ENCODE measurements at regions not wholly inside any gene's neighbourhood (a gene's known extent, or its start where the extent isn't known, plus 50 kb on each side); places are given as distances from the start of the nearest gene placed in this dataset.
"Not testable (repeated sequence)": the region's sequence is repeated elsewhere in the genome, so short reads cannot be mapped to it uniquely, and the experiment has no call there.

- not testable (repeated sequence) for DNase-seq
These were observed 113.8 kb downstream of the GGTLC2 start for GRCh38 chr22:22758101-22758807.

- no peak for DNase-seq
These were observed 115.0 kb downstream of the GGTLC2 start for GRCh38 chr22:22759371-22759770.

- no peak for DNase-seq
These were observed 115.6 kb downstream of the GGTLC2 start for GRCh38 chr22:22759889-22760546.

DNA sequence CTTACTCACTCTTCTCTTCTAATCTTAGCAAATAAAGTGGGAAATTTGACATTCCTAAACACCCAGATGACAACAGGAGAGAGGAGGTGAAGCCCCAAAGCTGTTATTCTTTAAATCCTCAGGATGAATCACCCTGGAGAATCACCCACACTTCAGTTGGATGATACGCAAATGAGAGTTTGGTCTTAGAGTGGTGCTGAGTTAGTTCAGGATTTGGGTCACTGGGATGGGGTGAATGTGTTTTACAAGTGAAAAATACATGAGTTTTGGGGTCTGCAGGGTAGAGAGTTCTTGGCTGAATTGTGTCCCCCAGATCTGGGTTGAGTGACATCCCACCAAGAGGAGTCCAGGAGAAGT lies 117.2 kb downstream of the GGTLC2 start:
- no peak for DNase-seq

DNA sequence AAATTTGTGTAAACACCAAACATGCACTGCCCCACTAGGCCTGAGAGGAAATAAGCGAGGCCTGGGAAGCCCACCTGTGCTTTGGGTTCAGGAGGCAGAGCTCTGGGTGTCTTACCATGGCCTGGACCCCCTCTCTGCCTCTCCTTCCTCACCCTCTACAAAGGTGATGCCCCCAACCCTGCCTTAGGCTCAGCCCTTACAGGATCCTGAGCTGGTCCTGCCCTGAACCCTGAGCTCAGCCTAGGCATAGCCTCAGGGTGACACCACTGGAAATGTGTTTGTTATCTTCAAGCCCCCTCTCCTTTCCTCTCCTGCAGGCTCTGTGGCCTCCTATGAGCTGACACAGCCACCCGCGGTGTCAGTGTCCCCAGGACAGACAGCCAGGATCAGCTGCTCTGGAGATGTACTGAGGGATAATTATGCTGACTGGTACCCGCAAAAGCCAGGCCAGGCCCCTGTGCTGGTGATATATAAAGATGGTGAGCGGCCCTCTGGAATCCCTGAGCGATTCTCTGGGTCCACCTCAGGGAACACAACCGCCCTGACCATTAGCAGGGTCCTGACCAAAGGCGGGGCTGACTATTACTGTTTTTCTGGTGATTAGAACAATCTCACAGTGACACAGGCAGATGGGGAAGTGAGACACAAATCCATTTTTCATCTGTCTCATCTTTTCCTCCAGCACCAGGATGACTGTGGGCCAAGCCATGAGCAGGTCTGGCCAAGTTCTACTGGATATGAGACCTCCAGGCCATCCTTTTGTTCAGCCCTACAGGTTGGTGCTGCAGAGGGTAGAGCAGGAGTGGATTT lies 117.8 kb downstream of the GGTLC2 start:
- no peak for DNase-seq

DNA sequence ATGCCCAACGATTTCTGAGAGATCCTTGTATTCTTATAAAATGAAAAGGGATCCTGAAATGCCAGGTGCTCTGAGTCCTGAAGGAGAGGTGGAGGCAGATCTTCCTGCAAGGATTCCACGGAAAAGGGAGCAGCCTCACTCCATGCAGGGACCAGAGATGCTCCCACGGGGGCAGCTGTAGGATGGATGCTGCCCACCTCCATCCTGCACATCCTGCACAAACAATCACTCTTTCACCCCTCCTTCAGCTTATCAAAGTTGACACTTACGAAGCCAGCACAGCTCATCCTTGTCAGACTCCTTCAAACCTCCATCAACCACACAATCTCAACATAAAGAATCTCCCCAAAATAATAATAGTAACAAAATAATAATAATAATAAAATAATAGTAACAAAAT lies 119.1 kb downstream of the GGTLC2 start:
- no peak for DNase-seq

DNA sequence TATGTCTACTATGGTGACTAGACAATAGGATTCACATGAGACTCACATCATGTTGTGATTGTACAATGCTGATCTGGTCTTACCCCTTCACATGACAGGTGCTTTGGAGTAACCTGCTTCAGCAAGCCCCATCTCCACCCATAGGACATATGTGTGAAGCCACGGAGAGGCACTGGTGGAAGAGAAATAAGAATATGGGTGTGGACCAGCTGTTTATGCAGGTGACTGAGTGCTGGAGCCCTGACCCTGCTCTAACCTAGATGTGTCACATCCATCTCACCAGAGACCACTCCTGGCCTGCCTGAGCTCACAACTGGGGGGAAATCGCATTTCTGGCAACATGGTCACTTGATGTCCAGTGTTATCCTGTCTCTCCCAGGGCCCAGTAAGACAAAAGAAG lies 119.7 kb downstream of the GGTLC2 start:
- DNase-seq = no peak

DNA sequence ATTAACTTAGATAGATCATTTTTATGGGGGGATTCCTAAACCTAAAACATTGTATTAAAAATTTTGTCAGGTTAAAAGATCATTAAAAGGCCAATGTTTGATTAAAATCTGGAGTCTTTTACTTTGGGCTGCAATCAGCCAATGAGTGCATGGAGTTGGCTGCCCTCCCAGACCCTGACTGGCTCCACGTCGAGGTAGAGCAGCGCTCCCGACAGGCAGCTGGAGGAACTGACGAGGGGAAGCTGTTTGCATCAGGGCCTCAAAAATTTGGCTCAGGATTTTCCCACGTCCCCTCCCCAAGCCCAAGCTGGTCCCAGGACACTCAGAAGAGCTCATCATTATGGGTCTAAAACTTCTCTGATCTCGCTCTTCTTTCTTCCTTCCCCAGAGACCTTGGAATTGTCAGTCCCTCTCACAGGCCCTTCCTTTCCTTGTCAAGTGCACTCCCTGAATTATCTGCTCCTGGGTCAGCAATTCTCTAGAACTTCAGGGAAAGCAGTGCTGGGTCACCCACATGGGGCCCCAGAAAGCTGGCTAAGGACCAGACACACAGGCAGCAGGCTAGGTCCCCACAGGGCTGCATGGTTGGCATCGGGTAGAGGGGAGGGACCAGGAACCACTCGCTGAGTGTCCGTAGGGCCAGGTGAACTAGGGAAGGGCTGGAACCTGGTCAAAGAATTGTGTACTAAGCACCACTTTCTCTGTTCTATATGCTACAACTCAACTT lies 119.6 kb upstream of the IGLL5 start:
- no peak for DNase-seq

DNA sequence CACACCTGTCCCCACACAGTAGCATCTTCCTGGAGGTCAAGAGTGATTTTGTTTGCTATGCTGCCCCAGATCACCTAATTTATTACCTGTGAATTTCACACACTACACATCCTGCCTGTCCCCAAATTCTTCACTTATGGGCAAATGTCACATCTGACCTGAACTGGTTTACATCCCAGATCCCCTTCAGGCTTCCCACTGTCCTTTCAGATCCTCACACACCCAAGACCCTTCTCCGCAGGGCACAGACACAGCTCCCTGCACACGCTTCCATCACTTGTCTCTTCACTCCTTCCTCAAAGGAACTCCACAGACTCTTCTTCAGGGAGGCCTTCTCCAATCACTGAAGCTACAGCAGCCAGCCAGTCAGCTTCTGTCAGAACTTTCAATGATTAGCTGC lies 118.7 kb upstream of the IGLL5 start:
- DNase-seq = no peak

DNA sequence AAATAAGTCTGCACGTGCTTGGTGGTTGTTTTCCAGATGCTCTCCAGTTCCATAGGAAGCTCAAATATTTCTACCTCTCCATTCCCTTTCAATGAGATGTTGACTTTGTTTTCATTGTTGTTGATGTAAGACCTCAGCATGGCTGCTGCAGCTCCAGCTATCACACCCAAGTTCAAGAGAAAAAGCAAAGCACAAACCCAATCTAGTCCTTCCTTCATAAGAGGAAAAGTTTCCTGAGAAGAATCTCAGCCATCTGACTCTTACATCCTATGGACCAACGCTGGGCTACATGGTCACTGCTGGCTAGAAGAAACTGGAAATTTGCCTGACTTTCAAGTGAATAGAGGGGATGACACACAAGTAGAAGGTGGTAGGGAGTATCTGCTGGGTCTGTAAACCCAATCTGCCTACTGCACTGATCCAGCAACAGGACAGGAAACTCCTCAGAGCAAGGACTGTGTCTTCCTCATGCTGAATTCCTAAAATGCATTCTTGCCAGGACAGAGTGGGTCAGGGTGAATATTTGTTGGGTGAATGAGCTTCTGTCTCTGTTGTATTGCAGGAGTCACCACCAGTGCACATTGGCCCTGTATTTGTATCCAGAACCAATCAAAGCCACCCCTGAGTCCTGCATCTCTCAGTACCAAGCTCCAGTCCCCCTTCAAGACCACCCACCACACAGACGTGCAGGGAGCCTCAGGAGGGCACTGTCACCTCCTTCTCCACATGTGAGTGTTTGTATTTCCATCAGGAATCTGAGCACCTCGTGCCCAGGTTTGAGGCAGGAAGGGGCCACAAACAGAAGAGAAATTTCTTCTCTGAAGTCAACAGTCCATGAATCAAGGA lies 118.0 kb upstream of the IGLL5 start:
- no peak for DNase-seq

DNA sequence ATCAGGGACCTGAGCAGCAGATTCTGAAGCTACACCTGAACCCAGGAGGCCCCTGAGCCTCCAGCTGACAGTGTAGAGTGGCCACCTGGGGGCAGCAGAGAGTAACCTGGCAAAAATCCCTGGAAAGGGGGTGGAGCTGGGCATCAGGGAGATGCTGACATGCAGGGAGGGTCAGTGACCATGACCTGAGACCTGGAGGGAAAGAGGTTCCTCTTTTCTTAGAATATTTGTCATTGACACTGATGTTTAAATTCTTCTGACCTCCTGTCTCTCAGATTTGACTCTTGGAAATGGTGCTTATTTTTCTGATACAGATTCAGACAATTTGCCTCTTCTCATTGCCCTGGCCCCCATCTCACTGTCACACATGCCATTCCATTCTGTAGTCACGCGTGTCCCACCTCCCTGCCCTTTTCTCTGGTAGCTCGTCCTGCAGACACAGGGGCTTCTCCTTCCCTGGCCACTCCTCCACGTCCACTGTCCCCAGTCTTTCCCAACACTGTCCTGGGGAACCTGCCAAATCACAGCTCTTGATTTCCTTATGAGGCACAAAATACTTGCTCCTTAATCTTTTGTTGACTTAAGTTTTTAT lies 117.2 kb upstream of the IGLL5 start:
- no peak for DNase-seq

- no peak for DNase-seq
These were observed 116.7 kb upstream of the IGLL5 start for GRCh38 chr22:22770881-22771280.

DNA sequence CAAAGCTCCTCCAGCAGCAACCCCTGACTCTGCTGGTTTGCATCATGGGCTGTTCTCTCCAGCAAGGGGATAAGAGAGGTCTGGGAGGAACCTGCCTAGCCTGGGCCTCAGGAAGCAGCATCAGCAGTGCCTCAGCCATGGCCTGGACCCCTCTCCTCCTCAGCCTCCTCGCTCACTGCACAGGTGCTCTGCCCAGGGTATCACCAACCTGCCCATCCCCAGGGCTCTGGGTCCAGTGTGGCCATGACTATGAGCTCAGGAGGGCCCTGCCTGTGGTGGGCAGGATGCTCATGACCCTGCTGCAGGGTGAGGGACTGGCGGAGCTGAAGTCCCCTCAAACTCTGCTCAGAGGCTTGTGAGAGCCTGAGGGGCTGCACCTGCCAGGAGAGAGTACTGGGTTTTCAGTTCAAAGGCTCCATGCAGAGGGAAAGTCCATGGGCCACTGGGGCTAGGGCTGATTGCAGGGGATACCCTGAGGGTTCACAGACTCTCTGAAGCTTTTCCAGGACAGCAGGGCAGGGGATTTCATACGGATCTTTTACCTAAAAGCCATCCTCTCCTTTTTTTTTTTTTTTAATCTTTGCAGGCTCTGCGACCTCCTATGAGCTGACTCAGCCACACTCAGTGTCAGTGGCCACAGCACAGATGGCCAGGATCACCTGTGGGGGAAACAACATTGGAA lies 115.8 kb upstream of the IGLL5 start:
- DNase-seq = no peak

- DNase-seq = no peak
These were observed 115.2 kb upstream of the IGLL5 start for GRCh38 chr22:22772396-22772795.

DNA sequence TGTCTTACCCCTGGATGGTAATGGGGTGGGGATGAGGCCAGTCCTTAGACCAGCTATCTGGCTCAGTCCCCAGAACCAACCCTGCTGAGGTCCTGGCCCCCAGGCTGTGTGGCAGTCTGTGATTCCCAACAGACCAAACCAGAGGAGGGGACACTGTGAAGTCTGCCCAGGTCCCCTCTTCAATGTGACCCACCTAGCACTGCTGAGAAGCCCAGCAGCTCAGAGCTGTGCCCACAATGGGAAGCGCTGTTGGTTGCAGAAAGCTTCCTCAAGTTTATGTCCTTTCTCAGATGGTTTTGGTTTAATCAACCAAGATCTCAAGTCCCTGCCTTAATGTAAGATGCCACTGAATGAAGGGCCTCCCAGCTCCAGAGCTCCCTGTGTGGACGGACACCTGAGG lies 114.7 kb upstream of the IGLL5 start:
- no peak for DNase-seq

DNA sequence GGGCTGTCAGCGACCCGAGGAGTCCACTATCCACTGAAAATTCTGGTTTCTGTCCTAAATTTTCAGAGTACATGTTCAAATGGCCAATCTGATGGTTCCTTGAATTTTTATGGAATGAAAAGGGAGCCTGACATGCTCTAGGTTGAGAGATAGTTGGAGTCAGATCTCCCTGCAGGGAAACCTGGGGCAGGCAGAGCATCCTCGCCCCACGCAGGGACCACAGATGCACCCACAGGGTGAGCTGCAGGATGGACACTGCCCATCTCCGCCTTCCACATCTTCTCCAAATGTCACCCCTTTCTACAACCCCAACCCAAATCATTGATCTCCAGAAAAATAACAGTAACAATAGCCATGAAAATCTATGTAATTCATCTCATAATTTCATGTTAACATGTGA lies 114.2 kb upstream of the IGLL5 start:
- no peak for DNase-seq

GRCh38 chr22:22773979-22774604 lies 113.5 kb upstream of the IGLL5 start:
- DNase-seq = no peak

DNA sequence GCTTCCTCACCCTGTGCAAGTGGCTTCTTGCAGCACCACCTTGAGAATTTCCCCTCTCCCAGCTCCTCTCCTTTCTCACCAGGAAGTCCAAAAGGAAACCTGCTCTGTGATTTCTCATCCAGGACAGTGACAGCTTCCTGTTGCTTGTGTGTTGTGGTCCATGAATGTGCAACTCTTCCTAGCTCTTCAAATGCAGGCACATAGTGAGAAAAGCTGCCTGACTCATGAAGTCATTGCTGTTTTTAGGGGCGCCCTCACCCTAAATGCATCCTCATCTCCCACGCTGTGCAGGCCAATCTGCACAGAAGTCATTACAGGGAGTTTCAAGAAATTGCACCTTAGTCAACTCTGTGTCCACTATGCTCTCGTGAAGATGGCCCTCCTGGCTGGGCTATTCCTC lies 112.9 kb upstream of the IGLL5 start:
- not testable (repeated sequence) for DNase-seq

GRCh38 chr22:22776121-22776520 lies 111.5 kb upstream of the IGLL5 start:
- DNase-seq = no peak

- no peak for DNase-seq
These were observed 108.4 kb upstream of the IGLL5 start for GRCh38 chr22:22779213-22779612.

Measured in skin of body (tissue), 1 donor.